HEK293 (cell line): ENCODE measurements at regions not wholly inside any gene's neighbourhood (a gene's known extent, or its start where the extent isn't known, plus 50 kb on each side); places are given as distances from the start of the nearest gene placed in this dataset.

Experiments used
- CTCF ChIA-PET: fragments of 350-600 bp; formaldehyde crosslinking; extraction: SDS; loops from one replicate; lab custom pipeline; 2021; ENCODE audit warnings: antibody characterized with exemption; lab: Yijun Ruan, JAX
- POLR2A ChIA-PET: fragments of 300-600 bp; formaldehyde crosslinking; extraction: SDS; loops from one replicate; lab custom pipeline; 2020; ENCODE audit warnings: antibody characterized with exemption, inconsistent platforms; lab: Yijun Ruan, JAX
- H3K27ac ChIP-seq: fragments of 200-500 bp; sonication (Bioruptor generic); 2 replicates; pipeline ENCODE4 v1.5.1; 2014; ENCODE audit warnings: low read depth, low read length, control low read depth, inconsistent platforms; ENCODE audit errors: extremely low read depth
- H3K36me3 ChIP-seq, 2 experiments: fragments of 200-500 bp in 1 of 2; sonication (Bioruptor generic) in 1 of 2; 1 replicate in 1 of 2; 2 replicates in 1 of 2; pipeline ENCODE4 v1.5.1; 2014 to 2017; ENCODE audit warnings: inconsistent platforms in 2 of 2, low read length in 2 of 2; ENCODE audit not compliant: control insufficient read depth in 2 of 2, insufficient read depth in 1 of 2
- H3K4me1 ChIP-seq: fragments of 200-500 bp; sonication (Bioruptor generic); 2 replicates; pipeline ENCODE4 v1.5.1; 2014; ENCODE audit warnings: mild to moderate bottlenecking, low read length, inconsistent platforms; ENCODE audit not compliant: control insufficient read depth, insufficient read depth
- H3K4me3 ChIP-seq: 2 replicates; pipeline ENCODE4 v1.5.1; 2011; ENCODE audit warnings: low read depth, mild to moderate bottlenecking, control low read depth, low read length, moderate library complexity
- H3K9me3 ChIP-seq: fragments of 200-500 bp; sonication (Bioruptor generic); 2 replicates; pipeline ENCODE4 v1.5.1; 2014; ENCODE audit warnings: low read depth, low read length, inconsistent platforms; ENCODE audit not compliant: control insufficient read depth, insufficient read depth
- GFI1B ChIP-seq: fragments of 450-650 bp; formaldehyde crosslinking; IDR thresholded peaks from 2 replicates; pipeline ENCODE4 v1.5.1; 2016; ENCODE audit warnings: missing biosample characterization, missing genetic modification characterization
- KLF8 ChIP-seq: fragments of 450-650 bp; formaldehyde crosslinking; IDR thresholded peaks from 2 replicates; pipeline ENCODE4 v1.5.1; 2016; ENCODE audit warnings: missing biosample characterization, missing genetic modification characterization
- KLF9 ChIP-seq: fragments of 450-650 bp; formaldehyde crosslinking; IDR thresholded peaks from 2 replicates; pipeline ENCODE4 v1.5.1; 2016; ENCODE audit warnings: missing biosample characterization, missing genetic modification characterization, low read depth
- MYNN ChIP-seq: fragments of 450-650 bp; formaldehyde crosslinking; IDR thresholded peaks from 2 replicates; pipeline ENCODE4 v1.5.1; 2016; ENCODE audit warnings: missing biosample characterization, missing genetic modification characterization, borderline replicate concordance
- RBAK ChIP-seq: fragments of 450-650 bp; formaldehyde crosslinking; IDR thresholded peaks from 2 replicates; pipeline ENCODE4 v1.5.1; 2016; ENCODE audit warnings: missing biosample characterization, missing genetic modification characterization
- ZFP3 ChIP-seq: fragments of 450-650 bp; formaldehyde crosslinking; IDR thresholded peaks from 2 replicates; pipeline ENCODE4 v1.5.1; 2016; ENCODE audit warnings: low read depth, missing biosample characterization, missing genetic modification characterization
- ZNF138 ChIP-seq: fragments of 450-650 bp; formaldehyde crosslinking; IDR thresholded peaks from 2 replicates; pipeline ENCODE4 v1.5.1; 2016; ENCODE audit warnings: missing biosample characterization, missing genetic modification characterization, borderline replicate concordance
- ZNF239 ChIP-seq: fragments of 450-650 bp; formaldehyde crosslinking; IDR thresholded peaks from 2 replicates; pipeline ENCODE4 v1.5.1; 2016; ENCODE audit warnings: missing biosample characterization, missing genetic modification characterization
- ZNF292 ChIP-seq: fragments of 450-650 bp; formaldehyde crosslinking; IDR thresholded peaks from 2 replicates; pipeline ENCODE4 v1.5.1; 2016; ENCODE audit warnings: low read depth, missing biosample characterization, missing genetic modification characterization, borderline replicate concordance
- ZNF423 ChIP-seq: fragments of 450-650 bp; formaldehyde crosslinking; IDR thresholded peaks from 2 replicates; pipeline ENCODE4 v1.5.1; 2016; ENCODE audit warnings: missing biosample characterization, missing genetic modification characterization
- ZNF514 ChIP-seq: fragments of 450-650 bp; formaldehyde crosslinking; IDR thresholded peaks from 2 replicates; pipeline ENCODE4 v1.5.1; 2016; ENCODE audit warnings: missing biosample characterization, missing genetic modification characterization
- ZNF624 ChIP-seq: fragments of 450-650 bp; formaldehyde crosslinking; IDR thresholded peaks from 2 replicates; pipeline ENCODE4 v1.5.1; 2017; ENCODE audit warnings: missing biosample characterization, missing genetic modification characterization
- ZNF654 ChIP-seq: fragments of 450-650 bp; formaldehyde crosslinking; IDR thresholded peaks from 2 replicates; pipeline ENCODE4 v1.5.1; 2016; ENCODE audit warnings: low read depth, missing biosample characterization, missing genetic modification characterization
- ZNF660 ChIP-seq: fragments of 450-650 bp; IDR thresholded peaks from 2 replicates; pipeline ENCODE4 v1.5.1; 2018; ENCODE audit warnings: missing biosample characterization, mild to moderate bottlenecking, missing genetic modification characterization
- TF ChIP-seq, protein P1 (sequence below): fragments of 450-650 bp; formaldehyde crosslinking; IDR thresholded peaks from 2 replicates; pipeline ENCODE4 v1.5.1; 2017; ENCODE audit warnings: missing biosample characterization, missing genetic modification characterization
- TF ChIP-seq, protein P2 (sequence below): sonication (generic); formaldehyde crosslinking; IDR thresholded peaks from 2 replicates; pipeline ENCODE4 v1.8.1; 2022; ENCODE audit warnings: mild to moderate bottlenecking, moderate library complexity, missing genetic modification reagents
- TF ChIP-seq, protein P3 (sequence below): fragments of 450-650 bp; formaldehyde crosslinking; IDR thresholded peaks from 2 replicates; pipeline ENCODE4 v1.5.1; 2016; ENCODE audit warnings: missing biosample characterization, missing genetic modification characterization
- TF ChIP-seq, protein P4 (sequence below): fragments of 450-650 bp; formaldehyde crosslinking; IDR thresholded peaks from 2 replicates; pipeline ENCODE4 v1.5.1; 2016; ENCODE audit warnings: missing biosample characterization, missing genetic modification characterization

- Histone ChIP-seq H3K9me3 (no peaks in the 10 kb centered on the region), H3K4me3 (no peak overlapping the region), H3K27ac (no peak overlapping the region), H3K36me3 (no peaks in the 10 kb centered on the region), H3K4me1 (no peaks in the 10 kb centered on the region)
- ChIA-PET CTCF (interaction anchor here (0.7 to 2.5 kb wide), 2 partner anchors 10 to 235 kb away, joined by 3 to 10 read pairs; no protein-coding TSS in a partner anchor), POLR2A (no interaction called here)
- TF ChIP-seq, protein P1, sequence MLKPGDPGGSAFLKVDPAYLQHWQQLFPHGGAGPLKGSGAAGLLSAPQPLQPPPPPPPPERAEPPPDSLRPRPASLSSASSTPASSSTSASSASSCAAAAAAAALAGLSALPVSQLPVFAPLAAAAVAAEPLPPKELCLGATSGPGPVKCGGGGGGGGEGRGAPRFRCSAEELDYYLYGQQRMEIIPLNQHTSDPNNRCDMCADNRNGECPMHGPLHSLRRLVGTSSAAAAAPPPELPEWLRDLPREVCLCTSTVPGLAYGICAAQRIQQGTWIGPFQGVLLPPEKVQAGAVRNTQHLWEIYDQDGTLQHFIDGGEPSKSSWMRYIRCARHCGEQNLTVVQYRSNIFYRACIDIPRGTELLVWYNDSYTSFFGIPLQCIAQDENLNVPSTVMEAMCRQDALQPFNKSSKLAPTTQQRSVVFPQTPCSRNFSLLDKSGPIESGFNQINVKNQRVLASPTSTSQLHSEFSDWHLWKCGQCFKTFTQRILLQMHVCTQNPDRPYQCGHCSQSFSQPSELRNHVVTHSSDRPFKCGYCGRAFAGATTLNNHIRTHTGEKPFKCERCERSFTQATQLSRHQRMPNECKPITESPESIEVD, result 0 out of 2 replicates have a peak, but pooled peaks have one; percentile 8
- no peak for TF ChIP-seq ZFP3 (tag by site-specific recombination)
Observed at GRCh38 chr18:25842665-25843064, 247.7 kb downstream of the SS18 start.

- no peak overlapping the region for H3K27ac ChIP-seq
- no peak overlapping the region for H3K4me3 ChIP-seq
- no peaks in the 10 kb centered on the region for H3K9me3 ChIP-seq
- no peaks in the 10 kb centered on the region for H3K4me1 ChIP-seq
- no peaks in the 10 kb centered on the region for H3K36me3 ChIP-seq
- CTCF ChIA-PET, result interaction anchor here (0.5 to 0.7 kb wide), 5 partner anchors 14 to 344 kb away, joined by 3 to 8 read pairs (median 4); no protein-coding TSS in a partner anchor
- POLR2A ChIA-PET, result no interaction called here
- no peak for TF ChIP-seq ZNF514 (tag by site-specific recombination)
- no peak for TF ChIP-seq KLF8 (tag by site-specific recombination)
- TF ChIP-seq ZNF292 (tag by site-specific recombination), result no peak
- TF ChIP-seq MYNN (tag by site-specific recombination), result no peak
- TF ChIP-seq, protein P2, sequence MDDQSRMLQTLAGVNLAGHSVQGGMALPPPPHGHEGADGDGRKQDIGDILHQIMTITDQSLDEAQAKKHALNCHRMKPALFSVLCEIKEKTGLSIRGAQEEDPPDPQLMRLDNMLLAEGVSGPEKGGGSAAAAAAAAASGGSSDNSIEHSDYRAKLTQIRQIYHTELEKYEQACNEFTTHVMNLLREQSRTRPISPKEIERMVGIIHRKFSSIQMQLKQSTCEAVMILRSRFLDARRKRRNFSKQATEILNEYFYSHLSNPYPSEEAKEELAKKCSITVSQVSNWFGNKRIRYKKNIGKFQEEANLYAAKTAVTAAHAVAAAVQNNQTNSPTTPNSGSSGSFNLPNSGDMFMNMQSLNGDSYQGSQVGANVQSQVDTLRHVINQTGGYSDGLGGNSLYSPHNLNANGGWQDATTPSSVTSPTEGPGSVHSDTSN (CRISPR knock-in tag), result no peak
- no peak for TF ChIP-seq ZNF239 (tag by site-specific recombination)
- TF ChIP-seq GFI1B (tag by site-specific recombination), result no peak
Observed at GRCh38 chr18:25834061-25834460, 256.4 kb downstream of the SS18 start.

DNA sequence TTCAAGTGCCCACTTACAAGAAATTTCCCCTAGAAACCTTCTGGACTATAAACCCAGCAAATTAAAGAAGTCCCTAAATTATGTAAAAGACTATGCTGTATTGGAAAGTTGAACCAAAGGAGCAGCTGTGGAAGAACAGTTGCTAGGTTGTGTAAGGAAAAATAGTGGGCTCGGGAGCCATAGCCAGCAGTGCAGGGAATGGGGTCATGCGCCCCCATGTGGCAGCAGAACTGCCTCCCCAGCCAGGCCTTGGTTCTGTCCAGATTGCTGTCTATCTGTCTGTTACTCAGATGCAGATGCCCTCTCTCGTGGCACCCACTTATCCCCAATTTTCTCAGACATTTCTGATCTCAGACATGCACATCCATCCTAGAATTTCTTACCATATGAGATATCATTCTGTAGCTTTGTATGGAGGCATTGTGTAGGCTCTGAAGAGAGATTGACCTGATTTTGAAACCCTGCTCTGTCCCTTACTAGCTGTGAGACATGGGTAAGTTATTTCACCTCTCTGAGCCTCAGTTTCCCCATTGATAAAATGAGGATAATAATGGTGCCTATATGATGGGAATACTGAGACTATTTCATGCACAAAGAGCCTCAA lies 258.3 kb downstream of the SS18 start:
- H3K9me3 ChIP-seq, result no peaks in the 10 kb centered on the region
- POLR2A ChIA-PET, result no interaction called here
- no peak overlapping the region for H3K27ac ChIP-seq
- H3K36me3 ChIP-seq, result no peaks in the 10 kb centered on the region
- H3K4me3 ChIP-seq, result no peak overlapping the region
- H3K4me1 ChIP-seq, result peaks cover 3% of the 10 kb centered on the region; the same call in 1 of the 2 replicates
- CTCF ChIA-PET, result interaction anchor here (0.6 to 2.1 kb wide), 21 partner anchors 9 to 1288 kb away, joined by 3 to 14 read pairs (median 4); no protein-coding TSS in a partner anchor
- TF ChIP-seq ZNF423 (no peak), ZNF624 (tag by site-specific recombination) (no peak), RBAK (tag by site-specific recombination) (no peak), ZNF660 (tag by site-specific recombination) (0 out of 2 replicates have a peak, but pooled peaks have one; percentile 23), KLF9 (no peak), ZNF138 (no peak), ZNF654 (tag by site-specific recombination) (peak; percentile 40; the same call in 1 of the 2 replicates)
- TF ChIP-seq, protein P1, result no peak
- TF ChIP-seq, protein P3, sequence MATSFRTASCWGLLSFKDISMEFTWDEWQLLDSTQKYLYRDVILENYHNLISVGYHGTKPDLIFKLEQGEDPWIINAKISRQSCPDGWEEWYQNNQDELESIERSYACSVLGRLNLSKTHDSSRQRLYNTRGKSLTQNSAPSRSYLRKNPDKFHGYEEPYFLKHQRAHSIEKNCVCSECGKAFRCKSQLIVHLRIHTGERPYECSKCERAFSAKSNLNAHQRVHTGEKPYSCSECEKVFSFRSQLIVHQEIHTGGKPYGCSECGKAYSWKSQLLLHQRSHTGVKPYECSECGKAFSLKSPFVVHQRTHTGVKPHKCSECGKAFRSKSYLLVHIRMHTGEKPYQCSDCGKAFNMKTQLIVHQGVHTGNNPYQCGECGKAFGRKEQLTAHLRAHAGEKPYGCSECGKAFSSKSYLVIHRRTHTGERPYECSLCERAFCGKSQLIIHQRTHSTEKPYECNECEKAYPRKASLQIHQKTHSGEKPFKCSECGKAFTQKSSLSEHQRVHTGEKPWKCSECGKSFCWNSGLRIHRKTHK (tag by site-specific recombination), result no peak
- TF ChIP-seq, protein P4, sequence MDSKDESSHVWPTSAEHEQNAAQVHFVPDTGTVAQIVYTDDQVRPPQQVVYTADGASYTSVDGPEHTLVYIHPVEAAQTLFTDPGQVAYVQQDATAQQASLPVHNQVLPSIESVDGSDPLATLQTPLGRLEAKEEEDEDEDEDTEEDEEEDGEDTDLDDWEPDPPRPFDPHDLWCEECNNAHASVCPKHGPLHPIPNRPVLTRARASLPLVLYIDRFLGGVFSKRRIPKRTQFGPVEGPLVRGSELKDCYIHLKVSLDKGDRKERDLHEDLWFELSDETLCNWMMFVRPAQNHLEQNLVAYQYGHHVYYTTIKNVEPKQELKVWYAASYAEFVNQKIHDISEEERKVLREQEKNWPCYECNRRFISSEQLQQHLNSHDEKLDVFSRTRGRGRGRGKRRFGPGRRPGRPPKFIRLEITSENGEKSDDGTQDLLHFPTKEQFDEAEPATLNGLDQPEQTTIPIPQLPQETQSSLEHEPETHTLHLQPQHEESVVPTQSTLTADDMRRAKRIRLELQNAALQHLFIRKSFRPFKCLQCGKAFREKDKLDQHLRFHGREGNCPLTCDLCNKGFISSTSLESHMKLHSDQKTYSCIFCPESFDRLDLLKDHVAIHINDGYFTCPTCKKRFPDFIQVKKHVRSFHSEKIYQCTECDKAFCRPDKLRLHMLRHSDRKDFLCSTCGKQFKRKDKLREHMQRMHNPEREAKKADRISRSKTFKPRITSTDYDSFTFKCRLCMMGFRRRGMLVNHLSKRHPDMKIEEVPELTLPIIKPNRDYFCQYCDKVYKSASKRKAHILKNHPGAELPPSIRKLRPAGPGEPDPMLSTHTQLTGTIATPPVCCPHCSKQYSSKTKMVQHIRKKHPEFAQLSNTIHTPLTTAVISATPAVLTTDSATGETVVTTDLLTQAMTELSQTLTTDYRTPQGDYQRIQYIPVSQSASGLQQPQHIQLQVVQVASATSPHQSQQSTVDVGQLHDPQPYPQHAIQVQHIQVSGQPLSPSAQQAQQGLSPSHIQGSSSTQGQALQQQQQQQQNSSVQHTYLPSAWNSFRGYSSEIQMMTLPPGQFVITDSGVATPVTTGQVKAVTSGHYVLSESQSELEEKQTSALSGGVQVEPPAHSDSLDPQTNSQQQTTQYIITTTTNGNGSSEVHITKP, result no peak
